DOHH2 (cell line): ENCODE measurements at regions not wholly inside any gene's neighbourhood (a gene's known extent, or its start where the extent isn't known, plus 50 kb on each side); places are given as distances from the start of the nearest gene placed in this dataset.

Experiments used
- H3F3A ChIP-seq: fragments of 200-600 bp; sonication (generic), shearing (Covaris generic); 2 replicates; pipeline ENCODE4 v1.6.0; 2016; ENCODE audit warnings: antibody characterized with exemption, mild to moderate bottlenecking; ENCODE audit not compliant: control insufficient read depth, insufficient read depth
- H3K27ac ChIP-seq: fragments of 200-600 bp; sonication (generic); 2 replicates; pipeline ENCODE4 v1.5.1; 2014; ENCODE audit warnings: low read depth, mild to moderate bottlenecking, low read length, moderate library complexity
- H3K27me3 ChIP-seq: fragments of 200-600 bp; sonication (generic); 2 replicates; pipeline ENCODE4 v1.6.1; 2014; ENCODE audit warnings: mild to moderate bottlenecking, low read length, mixed read lengths; ENCODE audit not compliant: control insufficient read depth
- H3K36me3 ChIP-seq: fragments of 200-600 bp; sonication (generic); 2 replicates; pipeline ENCODE4 v1.6.1; 2014; ENCODE audit warnings: mild to moderate bottlenecking, low read length, moderate library complexity, mixed read lengths; ENCODE audit not compliant: control insufficient read depth
- H3K4me1 ChIP-seq: fragments of 200-600 bp; sonication (generic); 2 replicates; pipeline ENCODE4 v1.6.1; 2014; ENCODE audit warnings: mild to moderate bottlenecking, low read length, mixed read lengths; ENCODE audit not compliant: control insufficient read depth
- H3K4me2 ChIP-seq: fragments of 200-600 bp; sonication (generic); 2 replicates; pipeline ENCODE4 v1.6.0; 2014; ENCODE audit warnings: mild to moderate bottlenecking, low read length, moderate library complexity
- H3K4me3 ChIP-seq: fragments of 200-600 bp; sonication (generic); 2 replicates; pipeline ENCODE4 v1.5.1; 2014; ENCODE audit warnings: mild to moderate bottlenecking, low read length, mixed read lengths
- H3K79me2 ChIP-seq: fragments of 200-600 bp; sonication (generic); 2 replicates; pipeline ENCODE4 v1.6.1; 2014; ENCODE audit warnings: mild to moderate bottlenecking, low read length, mixed read lengths; ENCODE audit not compliant: control insufficient read depth
- H3K9me2 ChIP-seq: fragments of 200-600 bp; sonication (generic); replicated peaks from 2 replicates; pipeline ENCODE4 v1.6.1; 2014; ENCODE audit warnings: mild to moderate bottlenecking, low read length, mixed read lengths; ENCODE audit not compliant: control insufficient read depth
- H3K9me3 ChIP-seq: fragments of 200-600 bp; sonication (generic); 2 replicates; pipeline ENCODE4 v1.6.1; 2014; ENCODE audit warnings: antibody characterized with exemption, low read length, mixed read lengths; ENCODE audit not compliant: control insufficient read depth, insufficient read depth
- H4K20me1 ChIP-seq: fragments of 200-600 bp; sonication (generic); 2 replicates; pipeline ENCODE4 v1.6.0; 2014; ENCODE audit warnings: low read depth, mild to moderate bottlenecking, antibody characterized with exemption, low read length, moderate library complexity; ENCODE audit not compliant: control insufficient read depth, insufficient read depth
- EZH2phosphoT487 ChIP-seq: fragments of 200-600 bp; sonication (generic); IDR thresholded peaks from 2 replicates; pipeline ENCODE4 v1.6.1; 2017; ENCODE audit warnings: borderline replicate concordance, mild to moderate bottlenecking, antibody characterized with exemption, low read length, moderate library complexity, mixed read lengths
- TF ChIP-seq, protein P1 (sequence below): fragments of 200-600 bp; sonication (generic); IDR thresholded peaks from one replicate; pipeline ENCODE4 v1.5.1; 2014; ENCODE audit warnings: antibody characterized with exemption, mild to moderate bottlenecking, low read depth, low read length; ENCODE audit not compliant: poor library complexity, severe bottlenecking

DNA sequence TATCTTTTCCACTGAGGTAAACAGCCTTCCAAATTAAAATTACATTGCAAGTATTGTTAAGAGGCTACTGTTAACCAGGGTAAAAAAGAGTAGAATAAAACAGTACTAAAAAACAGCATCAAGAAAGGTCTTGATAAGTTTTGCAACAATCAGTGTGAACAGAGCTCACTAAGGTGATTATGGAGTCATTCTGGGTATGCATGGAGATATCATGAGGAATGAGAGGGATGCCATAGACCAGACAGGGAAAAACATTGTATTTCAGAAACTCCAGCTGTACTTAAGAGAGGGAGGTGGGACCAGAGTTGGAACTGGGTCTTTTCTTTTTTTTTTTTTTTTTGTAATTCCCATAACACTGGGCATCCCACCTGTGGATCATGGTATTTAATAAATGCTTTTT lies 549.6 kb downstream of the INHBA start:
- TF ChIP-seq, protein P1, sequence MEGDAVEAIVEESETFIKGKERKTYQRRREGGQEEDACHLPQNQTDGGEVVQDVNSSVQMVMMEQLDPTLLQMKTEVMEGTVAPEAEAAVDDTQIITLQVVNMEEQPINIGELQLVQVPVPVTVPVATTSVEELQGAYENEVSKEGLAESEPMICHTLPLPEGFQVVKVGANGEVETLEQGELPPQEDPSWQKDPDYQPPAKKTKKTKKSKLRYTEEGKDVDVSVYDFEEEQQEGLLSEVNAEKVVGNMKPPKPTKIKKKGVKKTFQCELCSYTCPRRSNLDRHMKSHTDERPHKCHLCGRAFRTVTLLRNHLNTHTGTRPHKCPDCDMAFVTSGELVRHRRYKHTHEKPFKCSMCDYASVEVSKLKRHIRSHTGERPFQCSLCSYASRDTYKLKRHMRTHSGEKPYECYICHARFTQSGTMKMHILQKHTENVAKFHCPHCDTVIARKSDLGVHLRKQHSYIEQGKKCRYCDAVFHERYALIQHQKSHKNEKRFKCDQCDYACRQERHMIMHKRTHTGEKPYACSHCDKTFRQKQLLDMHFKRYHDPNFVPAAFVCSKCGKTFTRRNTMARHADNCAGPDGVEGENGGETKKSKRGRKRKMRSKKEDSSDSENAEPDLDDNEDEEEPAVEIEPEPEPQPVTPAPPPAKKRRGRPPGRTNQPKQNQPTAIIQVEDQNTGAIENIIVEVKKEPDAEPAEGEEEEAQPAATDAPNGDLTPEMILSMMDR: no peak
- no peak for TF ChIP-seq EZH2phosphoT487
- Histone ChIP-seq H3K9me2 (no peaks in the 10 kb centered on the region; the same call in 1 of the 2 replicates), H3K27me3 (no peaks in the 10 kb centered on the region), H3K9me3 (no peaks in the 10 kb centered on the region), H4K20me1 (no peaks in the 10 kb centered on the region), H3K4me3 (no peak overlapping the region), H3K27ac (no peak overlapping the region), H3K36me3 (no peaks in the 10 kb centered on the region), H3F3A (no peaks in the 10 kb centered on the region), H3K4me2 (no peak overlapping the region), H3K79me2 (no peaks in the 10 kb centered on the region), H3K4me1 (peaks cover 4% of the 10 kb centered on the region; the same call in 1 of the 2 replicates)

DNA sequence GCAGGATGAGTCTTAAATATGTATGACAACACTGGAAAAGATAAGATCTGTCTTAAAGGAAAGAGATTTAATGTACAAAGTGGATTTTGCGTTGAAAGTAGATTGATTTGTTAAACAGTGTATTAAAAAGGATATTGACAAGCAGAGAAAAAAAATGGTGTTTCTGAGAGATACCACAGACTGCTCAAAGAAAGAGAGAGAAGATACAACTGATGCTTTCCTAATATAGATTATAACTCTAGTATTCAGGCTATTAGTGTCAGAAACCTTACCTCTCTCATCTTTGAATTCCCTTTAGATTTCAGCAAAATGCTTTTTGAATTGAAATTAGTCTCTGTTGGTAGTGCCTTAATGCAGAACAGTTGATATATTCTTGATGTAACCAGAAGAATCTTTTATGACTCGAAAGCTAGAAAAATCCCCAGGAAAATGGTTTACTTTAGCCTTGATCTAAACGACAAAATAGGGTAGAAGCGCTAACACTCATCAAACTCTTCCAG lies 550.7 kb downstream of the INHBA start:
- Histone ChIP-seq H3K27ac (no peak overlapping the region), H3K79me2 (no peaks in the 10 kb centered on the region), H3K9me3 (no peaks in the 10 kb centered on the region), H3K27me3 (no peaks in the 10 kb centered on the region), H3K4me1 (peaks cover 5% of the 10 kb centered on the region; the same call in 1 of the 2 replicates), H3F3A (no peaks in the 10 kb centered on the region), H3K36me3 (no peaks in the 10 kb centered on the region), H3K4me3 (no peak overlapping the region), H3K9me2 (no peaks in the 10 kb centered on the region; the same call in 1 of the 2 replicates), H3K4me2 (no peak overlapping the region), H4K20me1 (no peaks in the 10 kb centered on the region)
- TF ChIP-seq EZH2phosphoT487: no peak
- TF ChIP-seq, protein P1: no peak

DNA sequence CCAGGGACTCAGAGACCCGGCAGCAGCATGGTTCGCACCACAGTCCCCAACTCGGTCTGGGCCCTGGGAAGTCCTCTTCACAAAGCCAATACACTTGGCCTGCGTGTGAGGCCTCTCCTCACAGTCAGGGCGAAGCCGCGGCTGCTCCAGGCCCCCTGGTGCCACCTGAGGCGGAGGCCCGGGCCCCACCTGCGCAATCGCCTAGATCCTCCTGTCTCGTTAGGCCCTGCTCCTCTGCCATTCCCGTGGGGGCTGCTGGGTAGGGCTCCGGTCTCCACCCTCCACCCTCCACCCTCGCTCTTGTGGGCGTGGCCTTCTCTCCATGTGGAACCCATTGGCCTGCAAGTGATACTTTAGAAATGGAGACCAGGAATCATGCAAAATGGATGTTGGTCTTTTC lies 553.3 kb downstream of the INHBA start:
- Histone ChIP-seq H3K9me2 (no peaks in the 10 kb centered on the region; the same call in 1 of the 2 replicates), H3K4me3 (no peak overlapping the region), H3K4me2 (no peak overlapping the region), H3K27me3 (no peaks in the 10 kb centered on the region), H3K36me3 (no peaks in the 10 kb centered on the region), H3K79me2 (no peaks in the 10 kb centered on the region), H3F3A (no peaks in the 10 kb centered on the region), H3K27ac (no peak overlapping the region), H3K9me3 (no peaks in the 10 kb centered on the region), H3K4me1 (peaks cover 5% of the 10 kb centered on the region; the same call in 1 of the 2 replicates), H4K20me1 (no peaks in the 10 kb centered on the region)
- TF ChIP-seq, protein P1: no peak
- TF ChIP-seq EZH2phosphoT487: no peak
